Gastroesophageal sphincter (tissue), 4 donors: ENCODE measurements at regions not wholly inside any gene's neighbourhood (a gene's known extent, or its start where the extent isn't known, plus 50 kb on each side); places are given as distances from the start of the nearest gene placed in this dataset.

ENCODE experiments used
- ATAC-seq: fragments of 150-250 bp; one replicate; pipeline ENCODE4 v1.9.1; 2016; ENCODE audit warnings: mild to moderate bottlenecking, moderate library complexity
- H3K27ac ChIP-seq, 4 donors: fragments of 200-600 bp; sonication (generic) in 3 of 4; 1 replicate in 3 of 4; 2 replicates in 1 of 4; pipeline ENCODE4 v1.5.1; 2016 to 2019
- H3K27me3 ChIP-seq: fragments of 200-600 bp; sonication (generic); one replicate; pipeline ENCODE4 v1.5.1; 2019
- H3K36me3 ChIP-seq, 2 donors: fragments of 200-600 bp; sonication (generic); one replicate each; pipeline ENCODE4 v1.5.1; 2019; ENCODE audit warnings: control low read depth in 1 of 2
- H3K4me1 ChIP-seq, 3 donors: fragments of 200-600 bp; sonication (generic); 1 replicate in 2 of 3; 2 replicates in 1 of 3; pipeline ENCODE4 v1.5.1; 2016 to 2019; ENCODE audit warnings: control low read depth in 2 of 3
- H3K4me3 ChIP-seq, 2 donors: fragments of 200-600 bp; sonication (generic); one replicate each; pipeline ENCODE4 v1.5.1; 2019; ENCODE audit warnings: mild to moderate bottlenecking in 1 of 2, moderate library complexity in 1 of 2
- H3K9me3 ChIP-seq, 3 donors: fragments of 200-600 bp; sonication (generic); one replicate each; pipeline ENCODE4 v1.5.1; 2017 to 2019; ENCODE audit warnings: control low read depth in 2 of 3
- EP300 ChIP-seq: sonication (generic); formaldehyde crosslinking; IDR thresholded peaks from one replicate; pipeline ENCODE4 v1.6.1; 2017; ENCODE audit warnings: antibody characterized with exemption, mild to moderate bottlenecking
- POLR2A ChIP-seq, 2 donors: fragments of 450-650 bp; IDR thresholded peaks; one replicate each; pipeline ENCODE4 v1.6.1; 2017; ENCODE audit warnings: antibody characterized with exemption in 2 of 2, mild to moderate bottlenecking in 2 of 2, moderate library complexity in 1 of 2
- POLR2AphosphoS5 ChIP-seq: sonication (generic); formaldehyde crosslinking; IDR thresholded peaks from one replicate; pipeline ENCODE4 v1.6.1; 2017; ENCODE audit warnings: antibody characterized with exemption
- WGBS, 2 donors: methylation state at CpG; one replicate each; pipeline ENCODE4 v1.1.5; 2018; ENCODE audit warnings: low coverage in 1 of 2; 5-methylcytosine and 5-hydroxymethylcytosine counted together
- TF ChIP-seq, protein P1 (sequence below), 4 experiments: fragments of 200-600 bp in 2 of 4; fragments of 450-650 bp in 2 of 4; sonication (generic) in 1 of 4; IDR thresholded peaks; one replicate each; pipeline ENCODE4 v1.5.1; 2017 to 2019; ENCODE audit warnings: antibody characterized with exemption in 4 of 4, mild to moderate bottlenecking in 2 of 4, moderate library complexity in 2 of 4

DNA sequence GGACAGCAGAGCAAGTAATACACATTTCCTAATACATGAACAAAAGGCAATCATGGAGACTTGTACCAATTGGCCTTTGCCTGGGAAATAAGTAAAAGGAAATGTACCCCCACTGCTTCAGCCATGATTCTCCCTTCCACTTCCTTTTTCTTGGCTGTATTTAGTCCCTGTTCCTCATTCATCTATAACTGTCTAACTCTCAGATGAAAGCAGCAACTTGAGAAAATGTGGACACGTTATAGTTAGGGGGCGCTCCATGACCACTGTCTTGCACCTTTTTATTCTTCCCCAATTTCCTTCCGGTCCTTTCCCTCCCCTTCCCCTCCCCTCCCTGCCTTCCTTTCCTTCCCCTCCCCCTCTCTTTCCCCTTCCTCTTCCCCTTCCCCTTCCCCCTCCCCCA lies 61.3 kb upstream of the BARX2 start:
- Histone ChIP-seq H3K9me3 (no peaks in the 10 kb centered on the region), H3K36me3 (no peaks in the 10 kb centered on the region), H3K4me1 (peaks cover 0 to 24% (median 0%) of the 10 kb centered on the region in 3 donors), H3K4me3 (no peak overlapping the region), H3K27ac (no peak overlapping the region), H3K27me3 (peaks cover 13% of the 10 kb centered on the region)
- WGBS, 2 donors = 71 to 79% methylated on average over 2 to 3 of the region's 3 CpGs
- TF ChIP-seq, protein P1, sequence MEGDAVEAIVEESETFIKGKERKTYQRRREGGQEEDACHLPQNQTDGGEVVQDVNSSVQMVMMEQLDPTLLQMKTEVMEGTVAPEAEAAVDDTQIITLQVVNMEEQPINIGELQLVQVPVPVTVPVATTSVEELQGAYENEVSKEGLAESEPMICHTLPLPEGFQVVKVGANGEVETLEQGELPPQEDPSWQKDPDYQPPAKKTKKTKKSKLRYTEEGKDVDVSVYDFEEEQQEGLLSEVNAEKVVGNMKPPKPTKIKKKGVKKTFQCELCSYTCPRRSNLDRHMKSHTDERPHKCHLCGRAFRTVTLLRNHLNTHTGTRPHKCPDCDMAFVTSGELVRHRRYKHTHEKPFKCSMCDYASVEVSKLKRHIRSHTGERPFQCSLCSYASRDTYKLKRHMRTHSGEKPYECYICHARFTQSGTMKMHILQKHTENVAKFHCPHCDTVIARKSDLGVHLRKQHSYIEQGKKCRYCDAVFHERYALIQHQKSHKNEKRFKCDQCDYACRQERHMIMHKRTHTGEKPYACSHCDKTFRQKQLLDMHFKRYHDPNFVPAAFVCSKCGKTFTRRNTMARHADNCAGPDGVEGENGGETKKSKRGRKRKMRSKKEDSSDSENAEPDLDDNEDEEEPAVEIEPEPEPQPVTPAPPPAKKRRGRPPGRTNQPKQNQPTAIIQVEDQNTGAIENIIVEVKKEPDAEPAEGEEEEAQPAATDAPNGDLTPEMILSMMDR (IDR thresholded peaks at IDR 0.05) = no peak
- TF ChIP-seq POLR2AphosphoS5 (no peak), EP300 (no peak), POLR2A (IDR thresholded peaks at IDR 0.05) (no peak)
- no peak for ATAC-seq

GRCh38 chr11:129313541-129314297 lies 61.9 kb upstream of the BARX2 start:
- 60 to 86% methylated on average over 3 to 5 of the region's 6 CpGs for WGBS, 2 donors
- peaks cover 0 to 18% (median 0%) of the 10 kb centered on the region in 3 donors for H3K4me1 ChIP-seq
- TF ChIP-seq POLR2AphosphoS5 (no peak), EP300 (no peak)
- no peaks in the 10 kb centered on the region for H3K9me3 ChIP-seq
- H3K36me3 ChIP-seq = no peaks in the 10 kb centered on the region
- H3K27me3 ChIP-seq = peaks cover 15% of the 10 kb centered on the region
- H3K27ac ChIP-seq = no peak overlapping the region
- H3K4me3 ChIP-seq = no peak overlapping the region
- no peak for ATAC-seq

DNA sequence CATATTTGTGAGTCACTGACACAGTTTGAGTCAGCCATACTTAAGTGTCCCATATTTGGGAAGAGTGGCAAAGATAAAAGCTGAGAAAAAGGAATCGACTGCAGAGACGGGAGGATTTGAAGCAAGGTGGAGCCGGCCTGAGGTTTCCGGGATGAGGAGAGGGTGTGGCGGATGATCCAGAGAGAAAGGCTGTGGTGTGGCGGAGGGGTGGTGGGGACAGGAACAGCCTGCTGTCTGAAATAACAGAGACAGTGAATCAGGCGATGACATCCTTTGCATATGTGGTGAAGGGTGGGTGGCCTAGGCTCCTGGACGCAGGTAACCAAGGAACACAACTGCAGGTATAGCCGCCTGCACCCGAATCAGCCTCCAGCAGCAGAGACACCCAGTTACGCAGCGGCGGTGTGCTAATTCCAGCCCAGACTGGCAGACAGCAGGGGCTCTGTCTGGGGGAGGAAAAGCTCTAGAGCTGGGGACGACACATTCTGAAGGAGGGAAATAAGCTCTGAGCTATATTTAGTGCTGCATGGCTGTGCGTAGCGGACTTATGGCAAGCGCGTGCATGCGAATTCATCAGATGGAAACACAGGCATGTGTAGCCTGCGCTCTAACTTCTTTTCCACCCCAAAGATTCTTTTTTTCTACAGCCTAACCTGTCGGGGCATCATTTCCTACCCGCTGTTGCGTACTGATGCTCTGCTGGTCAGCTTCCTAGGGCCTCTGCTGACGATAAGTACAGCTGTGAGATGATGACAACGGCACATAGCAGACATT lies 62.7 kb upstream of the BARX2 start:
- TF ChIP-seq EP300 (no peak), POLR2AphosphoS5 (no peak)
- ATAC-seq = no peak
- Histone ChIP-seq H3K4me3 (no peak overlapping the region), H3K9me3 (no peaks in the 10 kb centered on the region), H3K4me1 (peaks cover 0 to 18% (median 0%) of the 10 kb centered on the region in 3 donors), H3K27me3 (peaks cover 22% of the 10 kb centered on the region), H3K36me3 (no peaks in the 10 kb centered on the region), H3K27ac (no peak overlapping the region)
- 48 to 52% methylated on average over 5 to 22 of the region's 25 CpGs for WGBS, 2 donors

DNA sequence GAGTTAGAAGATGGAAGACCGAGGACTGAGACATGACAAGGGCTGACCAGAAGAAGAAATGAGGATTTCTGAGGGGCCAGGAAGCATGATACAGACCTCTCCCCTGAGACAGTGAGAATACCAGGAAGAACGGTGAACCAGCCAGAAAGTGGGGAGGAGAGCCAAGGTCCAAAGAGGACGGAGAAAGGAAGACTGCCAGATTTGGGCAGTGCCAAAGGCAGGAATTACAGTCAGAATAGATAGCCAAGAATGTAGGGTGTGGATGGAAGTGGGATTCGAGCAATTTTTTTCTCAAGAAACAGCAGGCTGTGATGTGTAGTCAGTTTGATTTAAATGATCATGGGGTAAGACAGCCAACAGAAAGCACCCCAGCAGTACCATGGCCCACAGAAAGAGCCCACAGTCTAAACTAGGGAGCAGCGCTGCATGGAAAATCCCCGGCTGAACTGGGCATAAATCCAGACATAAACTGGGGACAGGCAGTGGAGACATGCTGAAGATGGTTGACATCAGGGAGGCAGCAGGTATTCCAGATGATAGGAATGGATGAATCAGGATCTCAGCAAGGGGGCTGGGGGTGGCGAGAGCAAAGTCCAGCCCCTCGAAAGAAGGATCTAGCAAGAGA lies 67.3 kb upstream of the BARX2 start:
- Histone ChIP-seq H3K9me3 (peaks cover 0 to 9% (median 0%) of the 10 kb centered on the region in 3 donors), H3K36me3 (no peaks in the 10 kb centered on the region), H3K4me1 (peaks cover 0 to 6% (median 0%) of the 10 kb centered on the region in 3 donors), H3K27ac (no peak overlapping the region), H3K4me3 (no peak overlapping the region), H3K27me3 (peaks cover 25% of the 10 kb centered on the region)
- no peak for ATAC-seq
- TF ChIP-seq EP300 = no peak
- TF ChIP-seq, protein P1 (IDR thresholded peaks at IDR 0.05) = no peak
- 58 to 72% methylated on average over 5 to 6 of the region's 8 CpGs for WGBS, 2 donors

DNA sequence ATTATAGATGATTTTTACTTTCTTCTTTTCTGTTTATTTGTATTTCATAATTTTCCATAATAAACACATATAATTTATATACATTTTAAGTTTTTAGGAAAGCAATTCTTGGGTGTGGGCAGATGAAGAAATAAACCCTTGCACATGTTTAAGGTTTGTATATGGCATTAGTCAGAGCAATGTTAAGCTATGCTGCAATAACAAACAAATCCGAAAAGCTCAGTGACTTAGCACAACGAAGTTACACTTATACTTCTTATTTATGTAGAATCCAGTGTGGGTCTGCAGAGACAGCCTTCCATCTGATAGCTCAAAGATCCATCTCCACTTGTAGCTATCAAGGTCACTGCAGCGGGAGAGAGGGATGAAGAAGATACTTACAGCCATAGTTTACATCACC lies 68.5 kb upstream of the BARX2 start:
- no peak overlapping the region for H3K4me3 ChIP-seq
- H3K36me3 ChIP-seq = no peaks in the 10 kb centered on the region
- no peak for ATAC-seq
- no peak overlapping the region for H3K27ac ChIP-seq
- H3K9me3 ChIP-seq = peaks cover 0 to 9% (median 0%) of the 10 kb centered on the region in 3 donors
- no peak for TF ChIP-seq EP300
- no peak for TF ChIP-seq POLR2A (IDR thresholded peaks at IDR 0.05)
- TF ChIP-seq POLR2AphosphoS5 = no peak
- TF ChIP-seq, protein P1 (IDR thresholded peaks at IDR 0.05) = no peak
- peaks cover 33% of the 10 kb centered on the region for H3K27me3 ChIP-seq
- whole genome bisulfite sequencing, 2 donors = 73 to 91% methylated on average over 2 to 3 of the region's 3 CpGs
- H3K4me1 ChIP-seq = no peaks in the 10 kb centered on the region
